Stimulated activated CD8-positive, alpha-beta memory T cell treated with anti-CD3 and anti-CD28 coated beads, Interleukin-4, amount 100 ng/mL, for 24 hours (primary cell): ENCODE measurements at regions not wholly inside any gene's neighbourhood (a gene's known extent, or its start where the extent isn't known, plus 50 kb on each side); places are given as distances from the start of the nearest gene placed in this dataset.

Experiments
- DNase-seq: peaks from one replicate; pipeline ENCODE4 v3.0.0-alpha.2; 2020; ENCODE audit warnings: low read depth

- DNase-seq: no peak
These were observed 50.5 kb downstream of the PALM2AKAP2 start for GRCh38 chr9:109830545-109830944.

- no peak for DNase-seq
These were observed 52.1 kb downstream of the PALM2AKAP2 start for GRCh38 chr9:109831998-109832658.

- no peak for DNase-seq
These were observed 54.9 kb downstream of the PALM2AKAP2 start for GRCh38 chr9:109834855-109835254.

GRCh38 chr9:109843641-109844040 is 63.6 kb downstream of the PALM2AKAP2 start:
- no peak for DNase-seq

- no peak for DNase-seq
These were observed 65.2 kb downstream of the PALM2AKAP2 start for GRCh38 chr9:109845226-109845625.

GRCh38 chr9:109846776-109847175 is 66.8 kb downstream of the PALM2AKAP2 start:
- no peak for DNase-seq

- DNase-seq: no peak
These were observed 72.6 kb downstream of the PALM2AKAP2 start for GRCh38 chr9:109852556-109852955.

- DNase-seq: no peak
These were observed 75.5 kb downstream of the PALM2AKAP2 start for GRCh38 chr9:109855540-109855939.

- DNase-seq: no peak
These were observed 76.8 kb downstream of the PALM2AKAP2 start for GRCh38 chr9:109856785-109857184.

GRCh38 chr9:109857336-109857735 is 77.3 kb downstream of the PALM2AKAP2 start:
- DNase-seq: no peak

- no peak for DNase-seq
These were observed 79.4 kb downstream of the PALM2AKAP2 start for GRCh38 chr9:109859447-109859846.

GRCh38 chr9:109860521-109860920 is 80.5 kb downstream of the PALM2AKAP2 start:
- no peak for DNase-seq

- DNase-seq: no peak
These were observed 81.5 kb downstream of the PALM2AKAP2 start for GRCh38 chr9:109861499-109861898.

- no peak for DNase-seq
These were observed 81.9 kb downstream of the PALM2AKAP2 start for GRCh38 chr9:109861918-109862317.

- no peak for DNase-seq
These were observed 82.5 kb downstream of the PALM2AKAP2 start for GRCh38 chr9:109862452-109862851.

GRCh38 chr9:109863961-109864360 is 84.0 kb downstream of the PALM2AKAP2 start:
- no peak for DNase-seq

- DNase-seq: no peak
These were observed 85.5 kb downstream of the PALM2AKAP2 start for GRCh38 chr9:109865521-109865920.

- DNase-seq: no peak
These were observed 88.2 kb downstream of the PALM2AKAP2 start for GRCh38 chr9:109868207-109868606.

GRCh38 chr9:109868722-109869121 is 88.7 kb downstream of the PALM2AKAP2 start:
- DNase-seq: no peak

- no peak for DNase-seq
These were observed 90.4 kb downstream of the PALM2AKAP2 start for GRCh38 chr9:109870365-109870764.

- DNase-seq: no peak
These were observed 92.9 kb downstream of the PALM2AKAP2 start for GRCh38 chr9:109872901-109873300.

- no peak for DNase-seq
These were observed 95.6 kb downstream of the PALM2AKAP2 start for GRCh38 chr9:109875495-109876129.

GRCh38 chr9:109880276-109881169 is 100.5 kb downstream of the PALM2AKAP2 start:
- DNase-seq: no peak
